HEK293 (cell line): ENCODE measurements at regions not wholly inside any gene's neighbourhood (a gene's known extent, or its start where the extent isn't known, plus 50 kb on each side); places are given as distances from the start of the nearest gene placed in this dataset.

Source experiments
- SALL2 ChIP-seq: fragments of 450-650 bp; formaldehyde crosslinking; IDR thresholded peaks from 2 replicates; pipeline ENCODE4 v1.5.0; 2017; ENCODE audit warnings: missing biosample characterization, mild to moderate bottlenecking, missing genetic modification characterization, borderline replicate concordance
- ZNF155 ChIP-seq: fragments of 450-650 bp; formaldehyde crosslinking; IDR thresholded peaks from 2 replicates; pipeline ENCODE4 v1.5.1; 2016; ENCODE audit warnings: missing biosample characterization, missing genetic modification characterization
- ZNF324 ChIP-seq: fragments of 450-650 bp; formaldehyde crosslinking; IDR thresholded peaks from 2 replicates; pipeline ENCODE4 v1.5.1; 2016; ENCODE audit warnings: missing biosample characterization, missing genetic modification characterization
- ZNF677 ChIP-seq: fragments of 450-650 bp; IDR thresholded peaks from 2 replicates; pipeline ENCODE4 v1.5.0; 2018; ENCODE audit warnings: missing biosample characterization, mild to moderate bottlenecking, missing genetic modification characterization, moderate library complexity
- TF ChIP-seq, protein P1 (sequence below): fragments of 450-650 bp; formaldehyde crosslinking; IDR thresholded peaks from 2 replicates; pipeline ENCODE4 v1.5.1; 2016; ENCODE audit warnings: missing biosample characterization, missing genetic modification characterization
- TF ChIP-seq, protein P2 (sequence below): fragments of 450-650 bp; formaldehyde crosslinking; IDR thresholded peaks from 2 replicates; pipeline ENCODE4 v1.5.1; 2016; ENCODE audit warnings: missing biosample characterization, missing genetic modification characterization

DNA sequence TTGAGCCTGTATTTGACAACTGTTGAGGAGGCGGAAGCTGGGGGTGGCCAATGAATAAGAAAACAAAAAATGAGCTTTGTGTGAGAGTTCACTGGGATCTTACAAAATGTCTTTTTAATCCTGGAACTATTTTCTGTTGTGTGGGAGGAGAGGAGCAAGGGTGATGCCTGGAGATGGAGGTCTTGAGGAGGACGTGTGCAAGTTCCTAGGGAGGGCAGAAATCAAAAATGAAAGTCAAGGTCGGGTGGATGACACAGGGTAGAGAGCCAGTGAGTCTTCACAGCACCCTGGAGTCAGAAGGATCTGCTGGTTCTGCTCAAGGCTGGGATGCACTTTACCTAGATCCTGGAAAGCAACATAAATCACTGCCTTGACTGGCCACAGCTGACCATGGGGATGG lies 180.3 kb upstream of the PKDCC start:
- TF ChIP-seq, protein P1, sequence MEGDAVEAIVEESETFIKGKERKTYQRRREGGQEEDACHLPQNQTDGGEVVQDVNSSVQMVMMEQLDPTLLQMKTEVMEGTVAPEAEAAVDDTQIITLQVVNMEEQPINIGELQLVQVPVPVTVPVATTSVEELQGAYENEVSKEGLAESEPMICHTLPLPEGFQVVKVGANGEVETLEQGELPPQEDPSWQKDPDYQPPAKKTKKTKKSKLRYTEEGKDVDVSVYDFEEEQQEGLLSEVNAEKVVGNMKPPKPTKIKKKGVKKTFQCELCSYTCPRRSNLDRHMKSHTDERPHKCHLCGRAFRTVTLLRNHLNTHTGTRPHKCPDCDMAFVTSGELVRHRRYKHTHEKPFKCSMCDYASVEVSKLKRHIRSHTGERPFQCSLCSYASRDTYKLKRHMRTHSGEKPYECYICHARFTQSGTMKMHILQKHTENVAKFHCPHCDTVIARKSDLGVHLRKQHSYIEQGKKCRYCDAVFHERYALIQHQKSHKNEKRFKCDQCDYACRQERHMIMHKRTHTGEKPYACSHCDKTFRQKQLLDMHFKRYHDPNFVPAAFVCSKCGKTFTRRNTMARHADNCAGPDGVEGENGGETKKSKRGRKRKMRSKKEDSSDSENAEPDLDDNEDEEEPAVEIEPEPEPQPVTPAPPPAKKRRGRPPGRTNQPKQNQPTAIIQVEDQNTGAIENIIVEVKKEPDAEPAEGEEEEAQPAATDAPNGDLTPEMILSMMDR (tag by site-specific recombination): no peak
- TF ChIP-seq SALL2 (tag by site-specific recombination): no peak
- TF ChIP-seq, protein P2, sequence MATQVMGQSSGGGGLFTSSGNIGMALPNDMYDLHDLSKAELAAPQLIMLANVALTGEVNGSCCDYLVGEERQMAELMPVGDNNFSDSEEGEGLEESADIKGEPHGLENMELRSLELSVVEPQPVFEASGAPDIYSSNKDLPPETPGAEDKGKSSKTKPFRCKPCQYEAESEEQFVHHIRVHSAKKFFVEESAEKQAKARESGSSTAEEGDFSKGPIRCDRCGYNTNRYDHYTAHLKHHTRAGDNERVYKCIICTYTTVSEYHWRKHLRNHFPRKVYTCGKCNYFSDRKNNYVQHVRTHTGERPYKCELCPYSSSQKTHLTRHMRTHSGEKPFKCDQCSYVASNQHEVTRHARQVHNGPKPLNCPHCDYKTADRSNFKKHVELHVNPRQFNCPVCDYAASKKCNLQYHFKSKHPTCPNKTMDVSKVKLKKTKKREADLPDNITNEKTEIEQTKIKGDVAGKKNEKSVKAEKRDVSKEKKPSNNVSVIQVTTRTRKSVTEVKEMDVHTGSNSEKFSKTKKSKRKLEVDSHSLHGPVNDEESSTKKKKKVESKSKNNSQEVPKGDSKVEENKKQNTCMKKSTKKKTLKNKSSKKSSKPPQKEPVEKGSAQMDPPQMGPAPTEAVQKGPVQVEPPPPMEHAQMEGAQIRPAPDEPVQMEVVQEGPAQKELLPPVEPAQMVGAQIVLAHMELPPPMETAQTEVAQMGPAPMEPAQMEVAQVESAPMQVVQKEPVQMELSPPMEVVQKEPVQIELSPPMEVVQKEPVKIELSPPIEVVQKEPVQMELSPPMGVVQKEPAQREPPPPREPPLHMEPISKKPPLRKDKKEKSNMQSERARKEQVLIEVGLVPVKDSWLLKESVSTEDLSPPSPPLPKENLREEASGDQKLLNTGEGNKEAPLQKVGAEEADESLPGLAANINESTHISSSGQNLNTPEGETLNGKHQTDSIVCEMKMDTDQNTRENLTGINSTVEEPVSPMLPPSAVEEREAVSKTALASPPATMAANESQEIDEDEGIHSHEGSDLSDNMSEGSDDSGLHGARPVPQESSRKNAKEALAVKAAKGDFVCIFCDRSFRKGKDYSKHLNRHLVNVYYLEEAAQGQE (tag by site-specific recombination): no peak
- no peak for TF ChIP-seq ZNF155
- TF ChIP-seq ZNF324 (tag by site-specific recombination): no peak
- no peak for TF ChIP-seq ZNF677 (tag by site-specific recombination)
